KG1 (cell line): ENCODE measurements at regions not wholly inside any gene's neighbourhood (a gene's known extent, or its start where the extent isn't known, plus 50 kb on each side); places are given as distances from the start of the nearest gene placed in this dataset.
A peak's percentile ranks its signal among the peaks of the same experiment; 100 is the strongest.

Experiments used
- DNase-seq: peaks from one replicate; lab custom pipeline; 2025; lab: John Stamatoyannopoulos, UW

- DNase-seq = no peak
Measured at GRCh38 chr10:89887406-89887805, 186.0 kb downstream of the KIF20B start.

GRCh38 chr10:89887830-89888229 is 186.4 kb downstream of the KIF20B start:
- no peak for DNase-seq

GRCh38 chr10:89888321-89889070 is 187.1 kb downstream of the KIF20B start:
- peak; percentile 39 for DNase-seq

- DNase-seq = no peak
Measured at GRCh38 chr10:89889606-89890005, 188.2 kb downstream of the KIF20B start.

DNA sequence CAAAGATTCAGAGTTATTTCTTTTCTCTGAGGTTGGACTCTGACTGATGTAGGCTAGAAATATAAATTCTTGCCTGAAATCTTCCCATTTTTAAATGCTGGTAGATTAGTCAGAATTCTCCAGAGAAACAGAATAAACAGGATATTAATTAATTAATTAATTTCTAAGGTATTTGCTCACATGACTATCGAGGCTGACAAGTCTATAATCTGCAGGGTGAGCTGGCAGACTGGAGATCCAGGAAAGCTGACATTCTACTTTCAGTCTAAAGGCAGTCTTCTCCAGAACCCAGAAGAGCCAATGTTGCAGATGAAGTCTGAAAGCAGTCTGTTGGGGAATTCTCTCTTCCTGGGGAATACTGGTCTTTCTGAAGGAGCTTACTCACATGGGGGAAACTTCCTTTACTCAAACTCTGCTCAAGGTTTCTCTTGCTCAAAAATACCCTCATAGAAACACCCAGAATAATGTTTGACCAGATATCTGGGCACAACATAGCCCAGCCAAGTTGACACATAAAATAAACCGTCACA is 189.7 kb downstream of the KIF20B start:
- DNase-seq = no peak

- DNase-seq = no peak
Measured at GRCh38 chr10:89894051-89894450, 192.7 kb downstream of the KIF20B start.

- no peak for DNase-seq
Measured at GRCh38 chr10:89900554-89900953, 199.2 kb downstream of the KIF20B start.

DNA sequence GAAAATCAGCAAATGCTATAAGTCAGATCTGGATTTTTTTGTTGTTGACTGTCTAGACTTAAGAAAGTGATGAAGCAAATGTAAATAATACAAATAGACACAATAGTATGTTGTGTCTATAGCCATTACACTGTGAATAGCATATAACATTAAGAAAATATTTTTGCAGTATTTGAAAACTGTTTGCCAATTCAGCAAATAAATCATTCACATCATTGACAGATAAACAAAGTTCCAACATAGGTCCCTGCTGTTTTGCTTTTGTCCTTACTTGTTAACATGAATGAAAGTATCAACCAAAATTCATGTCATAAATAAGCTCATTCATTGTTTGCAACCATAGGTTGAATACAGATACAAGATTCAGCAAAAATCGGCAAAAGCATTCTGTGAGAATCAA is 200.5 kb downstream of the KIF20B start:
- DNase-seq = no peak

DNA sequence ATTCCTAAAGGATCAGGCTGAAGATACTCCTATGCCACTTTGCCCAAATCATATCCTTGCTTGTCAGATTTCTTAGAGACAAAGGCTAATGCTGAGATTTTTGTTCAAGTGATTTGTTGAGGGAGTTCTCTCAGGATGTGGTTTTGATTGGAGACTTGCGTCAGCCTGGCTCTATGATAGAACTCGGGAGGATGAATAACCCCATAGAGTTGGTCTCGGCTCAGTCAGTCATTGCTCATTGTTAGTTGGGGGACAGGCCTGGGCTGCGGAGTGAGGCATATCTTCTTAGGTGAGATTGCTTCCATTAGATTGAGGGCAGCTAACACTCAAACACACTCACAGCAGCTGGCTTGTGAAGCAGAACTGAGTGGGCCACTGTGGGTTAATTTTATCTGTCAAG is 203.4 kb downstream of the KIF20B start:
- DNase-seq = no peak

DNA sequence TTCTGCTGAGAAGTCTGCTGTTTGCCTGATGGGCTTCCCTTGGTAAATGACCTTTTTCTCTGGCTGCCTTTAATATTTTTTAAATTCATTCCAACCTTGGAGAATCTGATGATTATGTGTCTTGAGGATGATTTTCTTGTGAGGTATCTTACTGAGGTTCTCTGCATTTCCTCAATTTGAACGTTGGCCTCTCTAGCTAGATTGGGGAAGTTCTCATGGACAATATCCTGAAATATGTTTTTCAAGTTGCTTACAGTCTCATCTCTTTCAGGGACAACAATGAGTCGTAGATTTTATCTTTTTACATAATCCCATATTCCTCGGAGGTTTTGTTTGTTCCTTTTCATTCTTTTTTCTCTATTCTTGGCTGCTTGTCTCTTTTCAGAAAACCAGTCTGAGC is 208.4 kb downstream of the KIF20B start:
- DNase-seq = no peak

DNA sequence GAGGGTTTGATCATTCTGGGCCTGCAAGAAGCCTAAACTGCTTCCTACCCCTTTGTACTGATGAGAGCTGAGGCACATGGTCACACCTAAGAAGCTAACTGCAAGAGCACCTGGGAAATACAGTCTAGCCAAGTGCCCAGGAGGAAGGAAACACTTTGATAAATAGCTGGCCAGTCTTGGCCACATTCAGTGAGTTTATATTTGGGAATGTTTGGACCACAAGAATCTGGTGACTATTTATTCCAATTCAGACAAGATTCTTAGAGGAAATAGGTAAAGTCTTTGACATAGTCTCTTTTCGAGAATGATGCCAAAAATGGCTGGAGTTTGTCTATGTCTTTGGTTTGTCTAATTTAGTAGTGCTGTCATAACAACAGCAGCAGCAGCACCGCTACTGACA is 213.6 kb downstream of the KIF20B start:
- DNase-seq = no peak

DNA sequence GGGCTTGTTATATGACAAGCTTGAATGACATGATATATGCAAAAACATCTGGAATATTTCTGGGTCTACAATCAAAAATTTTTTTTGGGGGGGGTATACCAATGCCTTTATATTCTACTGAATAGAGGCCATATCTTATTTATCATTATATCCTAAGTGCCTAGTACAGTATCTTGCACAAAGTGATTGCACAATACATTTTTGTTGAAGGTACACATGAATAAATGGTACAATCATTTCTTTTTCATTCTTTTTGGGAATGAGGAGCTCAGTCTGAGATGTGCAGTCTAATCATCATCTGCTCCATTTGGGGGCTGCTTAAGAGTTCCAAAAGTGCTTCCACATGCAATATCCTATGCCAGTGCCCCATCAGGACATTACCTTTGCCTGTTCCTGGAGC is 214.6 kb downstream of the KIF20B start:
- no peak for DNase-seq

- DNase-seq = no peak
Measured at GRCh38 chr10:89916468-89917215, 215.3 kb downstream of the KIF20B start.

- DNase-seq = no peak
Measured at GRCh38 chr10:89921403-89921802, 220.0 kb downstream of the KIF20B start.

- DNase-seq = no peak
Measured at GRCh38 chr10:89923661-89924060, 222.3 kb downstream of the KIF20B start.

DNA sequence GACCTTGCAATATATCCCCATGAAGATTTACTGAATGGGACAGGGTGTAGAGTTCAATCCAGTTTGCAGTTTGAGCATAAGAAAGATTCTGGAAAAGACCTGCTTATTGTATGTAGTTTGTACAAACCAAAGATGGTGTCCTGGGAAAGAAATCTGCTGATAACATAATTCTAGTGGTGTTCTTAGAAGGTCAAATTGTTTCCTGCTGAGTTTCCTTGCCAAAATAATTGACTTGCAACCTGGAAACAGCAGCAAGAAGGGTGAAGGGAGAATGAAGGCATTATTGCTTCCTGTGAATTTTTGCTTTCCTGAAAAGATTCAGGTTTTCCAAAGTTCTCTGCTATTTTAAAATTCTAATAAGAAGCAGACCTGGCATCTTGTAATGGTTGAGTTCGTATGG is 222.9 kb downstream of the KIF20B start:
- no peak for DNase-seq

DNA sequence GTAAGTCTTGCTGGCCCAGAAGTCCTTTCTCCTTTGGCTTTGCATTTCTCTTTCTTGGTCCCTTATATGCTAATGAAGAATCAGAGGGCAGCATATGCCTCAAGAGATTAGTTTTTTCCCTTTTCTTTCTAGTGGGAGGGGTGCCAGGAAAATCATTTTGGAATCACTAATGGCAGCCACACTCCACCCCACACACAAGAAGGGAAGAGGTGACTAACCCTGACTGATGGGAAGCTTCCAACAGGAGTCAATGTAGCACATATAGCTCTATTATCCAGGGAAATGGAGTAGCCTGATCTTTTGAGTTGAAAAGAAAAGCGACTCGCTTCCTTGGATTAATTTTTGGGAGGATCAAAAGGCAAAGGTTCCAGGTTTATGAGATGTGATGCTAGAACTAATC is 225.3 kb downstream of the KIF20B start:
- DNase-seq = no peak

DNA sequence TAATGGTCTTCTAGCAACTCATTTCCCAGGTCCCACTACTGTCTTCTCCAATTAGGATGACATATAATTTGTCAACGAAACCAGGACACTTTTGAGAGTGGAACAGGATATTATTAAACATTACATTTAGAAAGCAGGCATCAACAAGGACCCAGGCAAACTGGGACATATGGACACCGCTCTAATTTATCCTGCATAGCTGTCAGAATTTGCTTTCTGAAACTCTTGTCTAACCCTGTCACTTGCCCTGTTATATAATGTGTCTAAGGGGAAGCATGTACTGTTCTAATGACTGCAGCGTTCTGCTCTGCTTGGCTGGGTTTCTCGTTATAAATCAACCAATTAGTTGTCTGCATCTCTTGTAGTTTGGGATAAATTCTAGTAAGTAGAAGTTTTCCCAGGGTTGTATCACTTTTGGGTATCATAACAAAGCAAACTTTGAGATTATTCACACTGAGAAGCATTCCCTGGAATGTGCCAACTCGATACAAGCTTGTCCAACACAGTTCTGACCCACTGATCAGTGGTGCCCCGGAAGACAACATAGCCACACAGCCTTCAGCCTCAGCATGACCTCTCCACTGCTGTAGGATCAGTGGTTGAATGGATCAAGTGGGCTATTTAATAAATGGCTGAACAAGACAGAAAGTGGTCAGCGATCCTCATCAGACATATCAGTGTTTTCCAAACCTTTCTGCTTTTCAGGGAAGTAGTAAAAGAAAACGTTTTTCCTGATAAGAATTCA is 228.1 kb downstream of the KIF20B start:
- DNase-seq = no peak

GRCh38 chr10:89937494-89937893 is 236.1 kb downstream of the KIF20B start:
- no peak for DNase-seq

DNA sequence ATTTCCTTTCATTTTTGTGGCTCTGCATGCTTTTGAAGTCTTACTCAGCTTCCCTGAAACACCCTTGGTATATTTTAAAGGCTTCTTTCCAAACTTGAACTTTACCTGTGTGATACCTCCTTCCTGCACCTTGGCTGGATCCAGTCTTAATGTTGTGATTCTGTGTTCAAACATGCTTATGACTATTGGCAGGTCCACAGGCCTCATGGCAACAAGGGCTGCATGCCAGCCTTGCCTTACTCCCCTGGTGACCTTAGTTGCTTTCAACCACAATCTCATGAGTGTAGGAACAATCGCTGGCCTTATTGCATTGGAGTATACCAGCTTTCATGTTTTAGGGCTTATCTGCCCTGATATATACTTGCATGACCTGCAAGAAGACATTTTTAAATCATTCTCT is 238.7 kb downstream of the KIF20B start:
- DNase-seq = no peak

DNA sequence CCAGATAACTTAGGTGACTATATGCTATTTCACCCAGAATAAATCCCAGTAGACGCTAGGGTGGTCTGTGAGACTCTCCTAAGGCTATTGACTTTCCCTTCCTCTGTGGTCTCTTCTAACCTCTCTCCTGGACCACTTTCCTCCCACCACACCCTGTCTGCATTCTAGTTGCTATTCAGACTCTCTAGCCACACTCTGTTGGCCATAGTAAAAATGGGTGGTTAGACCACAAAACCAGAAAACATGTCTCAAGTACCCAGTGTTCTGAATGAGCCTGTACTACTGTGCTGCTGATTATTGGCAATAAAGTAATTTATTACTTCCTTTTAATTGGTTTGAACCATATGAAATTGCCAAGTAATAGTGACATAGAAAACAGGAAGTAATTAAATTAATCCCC is 240.8 kb downstream of the KIF20B start:
- DNase-seq = no peak

DNA sequence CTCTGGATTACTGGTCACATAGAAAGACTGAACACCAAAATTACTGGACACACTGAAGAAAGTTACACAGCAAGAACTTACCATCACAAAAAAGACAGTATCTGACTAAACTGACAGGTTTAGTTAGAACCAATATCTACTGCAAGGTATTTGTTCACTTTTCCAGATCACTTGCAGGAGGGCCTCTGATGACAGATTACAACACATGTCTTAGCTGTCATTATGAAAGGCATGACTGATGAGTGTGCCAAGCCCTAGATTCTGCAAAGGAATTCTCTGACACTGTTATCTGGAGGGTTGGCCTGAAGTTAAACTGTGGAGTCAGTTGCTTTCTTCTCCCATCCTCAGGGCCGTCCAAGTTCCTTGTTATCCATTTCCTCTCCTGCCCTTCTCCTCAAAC is 242.7 kb downstream of the KIF20B start:
- no peak for DNase-seq

- no peak for DNase-seq
Measured at GRCh38 chr10:89946106-89946505, 244.7 kb downstream of the KIF20B start.
